ENCODE measurements at regions not wholly inside any gene's neighbourhood (a gene's known extent, or its start where the extent isn't known, plus 50 kb on each side); places are given as distances from the start of the nearest gene placed in this dataset.
"Not testable (repeated sequence)": the region's sequence is repeated elsewhere in the genome, so short reads cannot be mapped to it uniquely, and the experiment has no call there.

DNA sequence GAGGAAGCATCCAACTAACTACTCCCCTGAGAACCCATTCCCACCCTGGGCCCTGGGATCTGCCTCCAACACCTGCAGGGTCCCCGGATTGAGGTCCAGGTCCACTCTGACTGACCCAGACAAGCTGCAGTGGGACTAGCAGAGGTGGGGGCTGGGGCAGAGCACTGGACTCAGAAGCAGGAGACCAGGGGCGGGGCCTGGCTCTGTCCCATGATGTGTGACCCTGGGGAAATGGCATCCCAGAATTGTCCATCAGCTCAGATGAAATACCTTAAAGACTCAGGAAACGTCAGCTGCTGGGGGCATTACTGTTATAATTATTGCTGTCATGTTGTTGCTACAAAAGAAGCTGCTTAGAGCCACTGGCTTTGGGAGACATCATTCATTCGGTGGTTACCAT lies 202.4 kb downstream of the C9orf50 start:
- no peak for DNase-seq (ENCODE audit: low read depth in 1 of 2, low spot score in 2 of 2)
- no peaks in the 10 kb centered on the region for H3K27me3 ChIP-seq (replicated peaks)
- peaks cover 12% of the 10 kb centered on the region for H3K4me1 ChIP-seq (replicated peaks)
- no peaks in the 10 kb centered on the region for H3K9me3 ChIP-seq (replicated peaks)
- no peaks in the 10 kb centered on the region for H3K36me3 ChIP-seq
- H3K4me3 ChIP-seq: no peak overlapping the region
- no peak overlapping the region for H3K27ac ChIP-seq

GRCh38 chr9:129416821-129417539 lies 203.9 kb downstream of the C9orf50 start:
- Histone ChIP-seq H3K4me1 (replicated peaks) (peaks cover 21% of the 10 kb centered on the region), H3K36me3 (no peaks in the 10 kb centered on the region), H3K9me3 (replicated peaks) (no peaks in the 10 kb centered on the region), H3K4me3 (no peak overlapping the region), H3K27ac (no peak overlapping the region), H3K27me3 (replicated peaks) (no peaks in the 10 kb centered on the region)
- DNase-seq (ENCODE audit: low read depth in 1 of 2, low spot score in 2 of 2): no peak

DNA sequence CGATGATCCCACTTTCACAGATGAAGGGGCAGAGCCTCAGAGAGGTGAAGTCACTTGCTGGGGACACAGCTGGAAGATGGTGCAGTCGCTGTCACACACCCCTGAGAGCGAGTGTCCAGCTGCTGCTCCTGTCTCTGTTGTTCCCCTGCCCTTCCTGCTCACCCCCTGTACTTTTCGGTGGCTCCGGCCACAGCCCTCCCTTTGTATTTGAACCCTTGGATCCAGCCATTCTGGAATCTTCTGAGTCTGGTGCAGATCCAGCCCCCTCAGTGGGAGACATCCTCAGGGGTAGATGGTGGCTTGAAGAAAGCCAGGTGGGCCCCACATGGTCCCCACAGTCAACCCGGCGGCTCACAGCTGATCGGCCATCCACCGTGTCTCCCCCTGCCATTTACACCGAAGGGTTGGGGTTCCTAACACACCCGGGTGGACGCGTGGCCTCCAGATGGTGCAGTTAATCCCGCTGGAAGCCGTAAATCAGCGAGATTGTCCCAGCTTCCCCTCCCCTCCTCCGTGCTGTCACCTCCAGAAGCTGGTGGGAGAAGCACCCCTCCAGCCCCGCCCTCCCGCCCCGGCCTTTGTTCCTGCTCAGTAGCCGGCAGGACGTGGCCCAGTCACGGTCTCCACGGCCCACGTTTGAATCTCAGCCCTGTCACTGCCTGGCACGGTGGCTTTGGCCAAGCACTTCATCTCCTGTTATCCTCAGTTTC lies 204.8 kb downstream of the C9orf50 start:
- peaks cover 21% of the 10 kb centered on the region for H3K4me1 ChIP-seq (replicated peaks)
- DNase-seq (ENCODE audit: low read depth in 1 of 2, low spot score in 2 of 2): no peak
- no peaks in the 10 kb centered on the region for H3K9me3 ChIP-seq (replicated peaks)
- no peak overlapping the region for H3K27ac ChIP-seq
- H3K36me3 ChIP-seq: no peaks in the 10 kb centered on the region
- no peaks in the 10 kb centered on the region for H3K27me3 ChIP-seq (replicated peaks)
- no peak overlapping the region for H3K4me3 ChIP-seq

- DNase-seq (ENCODE audit: low read depth in 1 of 2, low spot score in 2 of 2): no peak
Observed at GRCh38 chr9:129414993-129415941, 205.6 kb downstream of the C9orf50 start.

GRCh38 chr9:129414377-129414992 lies 206.4 kb downstream of the C9orf50 start:
- H3K4me1 ChIP-seq (replicated peaks): peaks cover 21% of the 10 kb centered on the region
- H3K27ac ChIP-seq: peak overlapping the region; percentile 98
- H3K36me3 ChIP-seq: no peaks in the 10 kb centered on the region
- H3K27me3 ChIP-seq (replicated peaks): no peaks in the 10 kb centered on the region
- DNase-seq (ENCODE audit: low read depth in 1 of 2, low spot score in 2 of 2): no peak
- peak overlapping the region; percentile 41 for H3K4me3 ChIP-seq
- no peaks in the 10 kb centered on the region for H3K9me3 ChIP-seq (replicated peaks)

More at GRCh38 chr9:129414993-129415941, 205.6 kb downstream of the C9orf50 start:
- no peaks in the 10 kb centered on the region for H3K36me3 ChIP-seq
- H3K4me1 ChIP-seq (replicated peaks): peaks cover 21% of the 10 kb centered on the region
- no peak overlapping the region for H3K4me3 ChIP-seq
- H3K27me3 ChIP-seq (replicated peaks): no peaks in the 10 kb centered on the region
- no peak overlapping the region for H3K27ac ChIP-seq
- no peaks in the 10 kb centered on the region for H3K9me3 ChIP-seq (replicated peaks)

DNA sequence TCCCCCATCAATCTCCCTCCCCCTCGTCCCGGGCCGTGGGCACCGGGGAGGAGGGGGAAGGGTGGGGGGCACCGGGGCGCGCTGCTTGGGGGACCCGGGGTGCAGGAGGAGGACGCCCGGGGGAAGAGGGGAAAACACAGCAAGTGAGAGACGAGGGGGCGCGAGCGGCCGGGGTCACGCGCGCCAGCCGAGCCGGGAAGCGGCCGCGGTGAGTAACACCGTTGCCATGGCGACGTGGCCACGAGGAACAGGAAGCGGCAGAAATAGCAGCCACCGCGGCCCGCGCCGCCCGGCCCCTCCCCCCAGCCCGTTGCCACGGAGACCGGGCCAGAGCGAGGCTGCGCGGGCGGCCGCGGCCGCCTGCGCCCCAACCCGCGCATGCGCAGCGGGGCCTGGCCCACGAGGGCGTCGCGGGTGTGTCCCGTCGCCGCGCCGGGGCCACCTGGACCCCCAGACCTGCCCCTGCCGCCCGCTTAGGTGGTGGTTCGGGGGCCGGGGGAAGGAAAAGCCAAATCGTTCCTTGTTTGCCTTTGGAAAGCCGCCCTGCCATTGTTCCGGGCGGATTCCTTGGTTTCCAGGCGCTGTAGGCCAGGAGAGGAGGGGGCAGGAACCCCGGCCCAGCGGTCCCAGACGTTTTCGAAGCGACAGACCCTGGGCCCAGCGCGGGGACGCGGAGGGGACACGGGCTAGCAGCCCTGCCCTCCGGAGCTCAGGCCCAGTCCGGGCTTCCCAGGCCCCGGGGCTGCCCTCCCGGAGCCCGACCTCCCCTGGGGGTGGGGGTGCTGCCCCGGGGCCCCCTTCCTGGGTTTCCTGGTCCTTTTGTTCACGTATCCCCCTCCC lies 207.1 kb downstream of the C9orf50 start:
- no peaks in the 10 kb centered on the region for H3K9me3 ChIP-seq (replicated peaks)
- no peaks in the 10 kb centered on the region for H3K36me3 ChIP-seq
- H3K27ac ChIP-seq: peak overlapping the region; percentile 98
- H3K4me1 ChIP-seq (replicated peaks): peaks cover 21% of the 10 kb centered on the region
- no peaks in the 10 kb centered on the region for H3K27me3 ChIP-seq (replicated peaks)
- H3K4me3 ChIP-seq: peak overlapping the region; percentile 41
- peak; percentile 93 to 98 for DNase-seq (ENCODE audit: low read depth in 1 of 2, low spot score in 2 of 2)

GRCh38 chr9:129412814-129413536 lies 207.9 kb downstream of the C9orf50 start:
- H3K27me3 ChIP-seq (replicated peaks): no peaks in the 10 kb centered on the region
- H3K4me1 ChIP-seq (replicated peaks): peaks cover 21% of the 10 kb centered on the region
- DNase-seq (ENCODE audit: low read depth in 1 of 2, low spot score in 2 of 2): peak in 1 of 2 experiments; percentile 59

DNA sequence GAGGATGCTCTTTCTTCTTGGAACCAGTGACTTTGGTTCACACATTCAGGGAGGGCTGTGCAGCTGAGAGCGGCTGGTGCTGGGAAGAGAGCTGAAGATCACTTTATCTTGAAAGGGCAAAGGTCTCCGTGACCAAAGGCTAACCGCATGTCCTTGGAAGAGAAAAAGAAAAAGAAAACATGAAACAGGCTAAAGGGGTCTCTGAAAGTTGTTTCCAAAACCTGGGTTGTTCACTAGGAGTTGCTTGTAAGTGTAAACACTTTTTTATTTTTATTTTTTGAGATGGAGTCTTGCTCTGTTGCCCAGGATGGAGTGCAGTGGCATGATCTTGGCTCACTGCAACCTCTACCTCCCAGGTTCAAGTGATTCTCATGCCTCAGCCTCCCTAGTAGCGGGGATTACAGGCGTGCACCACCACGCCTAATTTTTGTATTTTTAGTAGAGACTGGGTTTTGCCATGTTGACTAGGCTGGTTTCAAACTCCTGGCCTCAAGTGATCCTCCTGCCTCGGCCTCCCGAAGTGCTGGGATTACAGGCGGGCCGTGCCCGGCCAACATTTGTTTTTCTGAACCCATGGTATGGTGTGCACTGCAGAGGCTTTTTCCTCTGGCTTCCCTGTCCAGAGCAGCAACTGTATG lies 208.6 kb downstream of the C9orf50 start:
- peaks cover 21% of the 10 kb centered on the region for H3K4me1 ChIP-seq (replicated peaks)
- H3K9me3 ChIP-seq (replicated peaks); H3K27me3 ChIP-seq (replicated peaks); H3K36me3 ChIP-seq; DNase-seq (ENCODE audit: low read depth in 1 of 2, low spot score in 2 of 2); H3K4me3 ChIP-seq: not testable (repeated sequence)
- peak overlapping the region; percentile 98 for H3K27ac ChIP-seq

More at GRCh38 chr9:129412814-129413536, 207.9 kb downstream of the C9orf50 start:
- no peaks in the 10 kb centered on the region for H3K9me3 ChIP-seq (replicated peaks)
- H3K36me3 ChIP-seq: no peaks in the 10 kb centered on the region
- peak overlapping the region; percentile 98 for H3K27ac ChIP-seq
- H3K4me3 ChIP-seq: peak overlapping the region; percentile 41

DNA sequence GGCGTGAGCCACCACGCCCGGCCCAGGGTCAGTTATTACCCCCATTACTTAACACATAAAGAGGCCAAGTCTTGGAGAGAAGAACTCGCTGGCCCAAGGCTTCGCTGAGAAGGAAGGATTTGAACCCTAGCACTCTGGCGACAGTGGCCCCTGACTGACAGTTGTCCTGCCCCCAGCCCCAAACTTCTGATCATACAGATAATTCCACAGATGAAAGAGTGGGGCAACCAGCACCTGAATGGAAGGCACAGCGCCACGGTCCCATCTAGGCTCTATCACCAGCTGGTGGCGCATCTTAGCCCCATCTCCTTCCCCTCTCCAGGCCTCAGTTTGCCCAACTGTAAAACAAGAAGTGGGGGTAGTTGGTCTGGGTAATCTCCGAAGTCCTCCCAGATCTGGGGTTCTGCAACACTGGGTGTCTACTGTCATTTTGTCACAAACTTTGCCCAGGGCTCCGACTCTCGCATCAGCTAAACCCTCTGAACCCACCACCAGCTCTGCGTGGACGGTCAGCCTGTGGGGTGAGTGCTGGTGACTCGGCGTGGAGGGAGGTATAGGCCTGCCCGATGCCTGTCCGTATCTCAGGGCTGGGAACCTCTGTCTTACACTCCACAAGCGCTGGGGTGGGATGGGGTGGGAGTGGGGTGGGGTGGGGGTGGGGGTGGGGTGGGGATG lies 209.3 kb downstream of the C9orf50 start:
- no peak for DNase-seq (ENCODE audit: low read depth in 1 of 2, low spot score in 2 of 2)
- no peaks in the 10 kb centered on the region for H3K36me3 ChIP-seq
- H3K9me3 ChIP-seq (replicated peaks): no peaks in the 10 kb centered on the region
- no peak overlapping the region for H3K27ac ChIP-seq
- no peaks in the 10 kb centered on the region for H3K27me3 ChIP-seq (replicated peaks)
- H3K4me3 ChIP-seq: no peak overlapping the region
- H3K4me1 ChIP-seq (replicated peaks): peaks cover 21% of the 10 kb centered on the region

- H3K27me3 ChIP-seq (replicated peaks): no peaks in the 10 kb centered on the region
- peaks cover 21% of the 10 kb centered on the region for H3K4me1 ChIP-seq (replicated peaks)
- no peak overlapping the region for H3K4me3 ChIP-seq
- H3K36me3 ChIP-seq: no peaks in the 10 kb centered on the region
- H3K27ac ChIP-seq: no peak overlapping the region
- no peaks in the 10 kb centered on the region for H3K9me3 ChIP-seq (replicated peaks)
- no peak for DNase-seq (ENCODE audit: low read depth in 1 of 2, low spot score in 2 of 2)
Observed at GRCh38 chr9:129410226-129410625, 210.7 kb downstream of the C9orf50 start.

GRCh38 chr9:129408535-129409215 lies 212.2 kb downstream of the C9orf50 start:
- H3K36me3 ChIP-seq: no peaks in the 10 kb centered on the region
- H3K4me1 ChIP-seq (replicated peaks): peaks cover 9% of the 10 kb centered on the region
- H3K4me3 ChIP-seq: no peak overlapping the region
- H3K27me3 ChIP-seq (replicated peaks): no peaks in the 10 kb centered on the region
- H3K27ac ChIP-seq: no peak overlapping the region
- H3K9me3 ChIP-seq (replicated peaks): no peaks in the 10 kb centered on the region
- DNase-seq (ENCODE audit: low read depth in 1 of 2, low spot score in 2 of 2): no peak
